H1 (cell line): ENCODE measurements at regions not wholly inside any gene's neighbourhood (a gene's known extent, or its start where the extent isn't known, plus 50 kb on each side); places are given as distances from the start of the nearest gene placed in this dataset.

Experiments used
- CTCF ChIA-PET: fragments of 300-600 bp; sonication (Branson Sonifier 250); formaldehyde crosslinking; loops from one replicate; lab custom pipeline; 2021; ENCODE audit not compliant: partially characterized antibody; lab: Charles Lee
- POLR2A ChIA-PET: fragments of 300-600 bp; sonication (Branson Sonifier 250); formaldehyde crosslinking; loops from one replicate; lab custom pipeline; 2021; ENCODE audit warnings: inconsistent platforms; ENCODE audit not compliant: partially characterized antibody; lab: Charles Lee
- DNase-seq, 2 experiments: peaks; one replicate each; pipeline versions ENCODE4 v3.0.0 to v3.0.0-alpha.2; 2010 to 2022; ENCODE audit warnings: low spot score in 2 of 2, low read depth in 1 of 2, mixed read lengths in 1 of 2
- FAIRE-seq: peaks from 2 replicates; lab custom pipeline; 2011; peaks lifted over from hg19 to GRCh38; lab: Jason Lieb, UNC
- H2AFZ ChIP-seq: 2 replicates; pipeline ENCODE4 v1.8.1; 2012; ENCODE audit warnings: low read length, inconsistent platforms
- H2AK5ac ChIP-seq: 2 replicates; pipeline ENCODE4 v1.6.1; 2013; ENCODE audit warnings: low read depth, low read length
- H2BK120ac ChIP-seq: replicated peaks from 2 replicates; pipeline ENCODE3; 2013; ENCODE audit warnings: low read depth, low read length, inconsistent platforms
- H2BK12ac ChIP-seq: 2 replicates; pipeline ENCODE4 v1.6.1; 2013; ENCODE audit warnings: low read depth, low read length
- H2BK15ac ChIP-seq: 2 replicates; pipeline ENCODE4 v1.6.1; 2013; ENCODE audit warnings: low read length
- H2BK20ac ChIP-seq: 2 replicates; pipeline ENCODE4 v1.6.1; 2013; ENCODE audit warnings: low read length
- H2BK5ac ChIP-seq: 2 replicates; pipeline ENCODE4 v1.6.1; 2013; ENCODE audit warnings: low read depth, low read length
- H3K14ac ChIP-seq: 2 replicates; pipeline ENCODE4 v1.6.1; 2013; ENCODE audit warnings: inconsistent platforms; ENCODE audit not compliant: insufficient read length
- H3K18ac ChIP-seq: 2 replicates; pipeline ENCODE4 v1.6.1; 2013; ENCODE audit warnings: low read length; ENCODE audit errors: extremely low read depth
- H3K23ac ChIP-seq: 2 replicates; pipeline ENCODE4 v1.6.1; 2013; ENCODE audit warnings: inconsistent platforms; ENCODE audit not compliant: insufficient read length
- H3K23me2 ChIP-seq: 2 replicates; pipeline ENCODE4 v1.6.1; 2013; ENCODE audit warnings: low read depth, low read length
- H3K27ac ChIP-seq: 2 replicates; pipeline ENCODE4 v1.6.1; 2011; ENCODE audit warnings: low read depth, low read length, inconsistent platforms
- H3K27me3 ChIP-seq, 4 experiments: replicated peaks in 1 of 4; 1 replicate in 1 of 4; 2 replicates in 3 of 4; pipeline versions ENCODE4 v1.6.1 to v1.8.1; 2011 to 2013; ENCODE audit warnings: low read length in 3 of 4, mild to moderate bottlenecking in 3 of 4, inconsistent platforms in 2 of 4, mixed read lengths in 2 of 4, moderate library complexity in 1 of 4; ENCODE audit not compliant: control insufficient read depth in 3 of 4, insufficient read depth in 3 of 4; ENCODE audit errors: extremely low read depth in 1 of 4
- H3K36me3 ChIP-seq, 4 experiments: 2 replicates each; pipeline versions ENCODE4 v1.6.1 to v1.8.1; 2011 to 2013; ENCODE audit warnings: mild to moderate bottlenecking in 4 of 4, low read length in 3 of 4, moderate library complexity in 2 of 4, control low read depth in 1 of 4, inconsistent platforms in 1 of 4; ENCODE audit not compliant: insufficient read depth in 4 of 4, control insufficient read depth in 2 of 4
- H3K4ac ChIP-seq: replicated peaks from 2 replicates; pipeline ENCODE3; 2013; ENCODE audit warnings: low read length, low read depth, mixed read lengths, inconsistent platforms; ENCODE audit not compliant: insufficient read length
- H3K4me1 ChIP-seq, 4 experiments: replicated peaks in 1 of 4; 1 replicate in 1 of 4; 2 replicates in 3 of 4; pipeline versions ENCODE4 v1.6.1 to v1.8.1; 2011 to 2013; ENCODE audit warnings: low read length in 3 of 4, inconsistent platforms in 2 of 4, mixed read lengths in 1 of 4; ENCODE audit not compliant: insufficient read depth in 4 of 4, control insufficient read depth in 3 of 4
- H3K4me2 ChIP-seq, 2 experiments: 2 replicates each; pipeline versions ENCODE4 v1.6.1 to v1.8.1; 2011 to 2013; ENCODE audit warnings: low read depth in 2 of 2, low read length in 2 of 2, control low read depth in 1 of 2, inconsistent platforms in 1 of 2, mild to moderate bottlenecking in 1 of 2; ENCODE audit not compliant: insufficient read depth in 1 of 2
- H3K4me3 ChIP-seq, 4 experiments: fragments of 200-600, 300-600 bp in 1 of 4; sonication (generic), shearing (Covaris generic), sonication (Bioruptor Twin) in 1 of 4; 2 replicates each; pipeline versions ENCODE4 v1.5.1 to v1.8.1; 2011 to 2016; ENCODE audit warnings: low read length in 4 of 4, low read depth in 3 of 4, control low read depth in 2 of 4, inconsistent platforms in 2 of 4, mild to moderate bottlenecking in 2 of 4, mixed read lengths in 1 of 4, moderate library complexity in 1 of 4; ENCODE audit not compliant: insufficient read depth in 2 of 4; ENCODE audit errors: extremely low read depth in 1 of 4
- H3K56ac ChIP-seq: replicated peaks from 2 replicates; pipeline ENCODE3; 2013; ENCODE audit warnings: low read depth, mild to moderate bottlenecking, mixed read lengths, low read length, inconsistent platforms; ENCODE audit not compliant: insufficient read length
- H3K79me1 ChIP-seq: 2 replicates; pipeline ENCODE4 v1.6.1; 2013; ENCODE audit warnings: low read depth, low read length, control low read depth
- H3K79me2 ChIP-seq, 2 experiments: 2 replicates each; pipeline versions ENCODE4 v1.6.1 to v1.8.1; 2012 to 2013; ENCODE audit warnings: low read length in 2 of 2, mild to moderate bottlenecking in 2 of 2, inconsistent platforms in 1 of 2; ENCODE audit not compliant: insufficient read depth in 2 of 2, control insufficient read depth in 1 of 2
- H3K9ac ChIP-seq, 4 experiments: replicated peaks in 1 of 4; 1 replicate in 1 of 4; 2 replicates in 3 of 4; pipeline versions ENCODE4 v1.6.1 to v1.8.1; 2011 to 2013; ENCODE audit warnings: low read depth in 3 of 4, low read length in 3 of 4, control low read depth in 2 of 4, mild to moderate bottlenecking in 2 of 4, moderate library complexity in 2 of 4, inconsistent platforms in 1 of 4; ENCODE audit errors: extremely low read depth in 1 of 4
- H3K9me3 ChIP-seq, 2 experiments: 2 replicates each; pipeline versions ENCODE4 v1.6.1 to v1.8.1; 2012 to 2013; ENCODE audit warnings: mild to moderate bottlenecking in 2 of 2, moderate library complexity in 2 of 2, control low read depth in 1 of 2, inconsistent platforms in 1 of 2, low read depth in 1 of 2, low read length in 1 of 2, mixed read lengths in 1 of 2; ENCODE audit not compliant: insufficient read depth in 2 of 2
- H4K20me1 ChIP-seq, 2 experiments: replicated peaks in 1 of 2; 2 replicates each; pipeline versions ENCODE3 to v1.8.1; 2011 to 2013; ENCODE audit warnings: inconsistent platforms in 2 of 2, low read length in 2 of 2, mild to moderate bottlenecking in 1 of 2; ENCODE audit not compliant: insufficient read depth in 2 of 2, control insufficient read depth in 1 of 2
- H4K5ac ChIP-seq: 2 replicates; pipeline ENCODE4 v1.6.1; 2013; ENCODE audit warnings: low read length, low read depth, mixed read lengths, inconsistent platforms; ENCODE audit not compliant: insufficient read length
- H4K8ac ChIP-seq: 2 replicates; pipeline ENCODE4 v1.8.0; 2013; ENCODE audit warnings: mild to moderate bottlenecking, moderate library complexity, low read length, inconsistent platforms; ENCODE audit not compliant: insufficient read depth; ENCODE audit errors: extremely low read depth
- H4K91ac ChIP-seq: replicated peaks from 2 replicates; pipeline ENCODE3; 2013; ENCODE audit warnings: low read length, mixed read lengths, inconsistent platforms; ENCODE audit not compliant: insufficient read length
- CREB1 ChIP-seq: IDR thresholded peaks from 2 replicates; pipeline ENCODE4 v1.6.1; 2012; ENCODE audit warnings: inconsistent platforms
- CTBP2 ChIP-seq: IDR thresholded peaks from 2 replicates; pipeline ENCODE4 v1.7.0; 2011; ENCODE audit warnings: borderline replicate concordance, mild to moderate bottlenecking, moderate library complexity, mixed read lengths, low read length; ENCODE audit not compliant: insufficient read depth, insufficient read length
- FOSL1 ChIP-seq: IDR thresholded peaks from 2 replicates; pipeline ENCODE4 v1.6.1; 2011; ENCODE audit warnings: mild to moderate bottlenecking, low read depth, low read length, moderate library complexity; ENCODE audit not compliant: insufficient read depth
- KDM1A ChIP-seq: fragments of 200-600, 300-600 bp; sonication (generic); IDR thresholded peaks from 2 replicates; pipeline ENCODE4 v1.7.1; 2016; ENCODE audit warnings: mild to moderate bottlenecking, low read length, borderline replicate concordance
- KDM4A ChIP-seq: IDR thresholded peaks from one replicate; pipeline ENCODE4 v1.7.1; 2012; ENCODE audit warnings: low read depth, mild to moderate bottlenecking, moderate library complexity, low read length, inconsistent platforms; ENCODE audit not compliant: severe bottlenecking
- NRF1 ChIP-seq: IDR thresholded peaks from 2 replicates; pipeline ENCODE4 v1.6.1; 2011; ENCODE audit warnings: mild to moderate bottlenecking, low read depth, low read length, improper control_type of control experiment
- PHF8 ChIP-seq: fragments of 200-600 bp; sonication (generic); conservative IDR thresholded peaks from 2 replicates; pipeline ENCODE4 v1.7.1; 2012; ENCODE audit warnings: low read depth, mild to moderate bottlenecking, inconsistent platforms, low read length, moderate library complexity
- SAP30 ChIP-seq: fragments of 300-600 bp; sonication (generic); IDR thresholded peaks from 2 replicates; pipeline ENCODE4 v1.7.1; 2012; ENCODE audit warnings: low read length, moderate library complexity, mild to moderate bottlenecking, inconsistent platforms; ENCODE audit not compliant: insufficient read depth, insufficient replicate concordance
- SP1 ChIP-seq: IDR thresholded peaks from 2 replicates; pipeline ENCODE4 v1.6.1; 2011; ENCODE audit warnings: low read depth, low read length
- SP4 ChIP-seq: IDR thresholded peaks from 2 replicates; pipeline ENCODE4 v1.6.1; 2012; ENCODE audit warnings: low read length, inconsistent platforms
- SUZ12 ChIP-seq: fragments of 200-600 bp; sonication (generic); IDR thresholded peaks from 2 replicates; pipeline ENCODE4 v1.6.1; 2012; ENCODE audit warnings: mild to moderate bottlenecking, inconsistent platforms, low read length, moderate library complexity, mixed read lengths
- TAF1 ChIP-seq: IDR thresholded peaks from 2 replicates; pipeline ENCODE4 v1.6.1; 2011; ENCODE audit warnings: mild to moderate bottlenecking, low read depth, low read length
- TAF7 ChIP-seq: optimal IDR thresholded peaks from 2 replicates; pipeline ENCODE3; 2011; ENCODE audit warnings: low read depth, mild to moderate bottlenecking, inconsistent platforms, low read length, moderate library complexity, borderline replicate concordance
- WGBS, 2 experiments: shearing (Covaris generic) in 1 of 2; methylation state at CpG; one replicate each; pipeline versions ENCODE4 v1.1.6 to v1.1.7; 2013 to 2015; ENCODE audit warnings: low lambda C conversion rate in 2 of 2, mixed read lengths in 2 of 2, inconsistent platforms in 1 of 2, low coverage in 1 of 2, missing lambda C conversion rate in 1 of 2; ENCODE audit not compliant: insufficient replicate concordance in 2 of 2, insufficient coverage in 1 of 2, insufficient read length in 1 of 2; ENCODE audit errors: extremely low coverage in 1 of 2, missing lambda C conversion rate in 1 of 2; 5-methylcytosine and 5-hydroxymethylcytosine counted together

GRCh38 chr10:128661404-128662197, 535.4 kb upstream of the MKI67 start:
- Histone ChIP-seq H4K91ac (no peak overlapping the region), H3K4me3 (no peak overlapping the region), H3K79me2 (no peaks in the 10 kb centered on the region), H3K4ac (no peak overlapping the region), H3K36me3 (no peaks in the 10 kb centered on the region), H3K9ac (no peak overlapping the region), H3K23ac (no peak overlapping the region), H2BK12ac (no peak overlapping the region), H3K4me1 (no peaks in the 10 kb centered on the region; a peak in 1 of 7 replicates), H4K5ac (no peak overlapping the region), H3K14ac (no peak overlapping the region), H2AK5ac (no peak overlapping the region), H3K9me3 (peaks cover 0 to 8% of the 10 kb centered on the region in 2 experiments; a peak in 1 of 4 replicates), H2BK20ac (no peak overlapping the region), H4K8ac (no peak overlapping the region), H2AFZ (no peak overlapping the region), H3K27ac (no peak overlapping the region), H2BK120ac (no peak overlapping the region), H3K56ac (no peak overlapping the region), H3K79me1 (no peaks in the 10 kb centered on the region), H4K20me1 (no peaks in the 10 kb centered on the region), H2BK5ac (no peak overlapping the region), H3K27me3 (no peaks in the 10 kb centered on the region), H3K4me2 (no peak overlapping the region), H3K18ac (no peak overlapping the region), H2BK15ac (no peak overlapping the region), H3K23me2 (no peaks in the 10 kb centered on the region)
- 86% methylated on average over 7 of the region's 7 CpGs; no CpG with 5 or more reads in 1 of the 2 experiments for WGBS, 2 experiments
- FAIRE-seq (no peak), DNase-seq (no peak)
- ChIA-PET POLR2A (no interaction called here), CTCF (no interaction called here)
- TF ChIP-seq PHF8, result no peak
- TF ChIP-seq KDM4A, result no peak
- no peak for TF ChIP-seq SUZ12
- TF ChIP-seq CTBP2, result no peak
- TF ChIP-seq TAF7, result no peak
- no peak for TF ChIP-seq SP1
- no peak for TF ChIP-seq FOSL1
- no peak for TF ChIP-seq TAF1
- no peak for TF ChIP-seq NRF1
- TF ChIP-seq SAP30, result no peak
- TF ChIP-seq KDM1A, result no peak
- TF ChIP-seq CREB1, result no peak
- TF ChIP-seq SP4, result no peak
